Suprapubic skin (tissue), 4 donors: ENCODE measurements at regions not wholly inside any gene's neighbourhood (a gene's known extent, or its start where the extent isn't known, plus 50 kb on each side); places are given as distances from the start of the nearest gene placed in this dataset.

Source experiments
- CTCF ChIP-seq, 2 donors: fragments of 200-600 bp in 1 of 2; fragments of 450-650 bp in 1 of 2; sonication (generic) in 1 of 2; IDR thresholded peaks; one replicate each; pipeline ENCODE4 v1.5.1; 2016 to 2019; ENCODE audit warnings: antibody characterized with exemption in 2 of 2, mild to moderate bottlenecking in 1 of 2, moderate library complexity in 1 of 2
- EP300 ChIP-seq: sonication (generic); formaldehyde crosslinking; IDR thresholded peaks from one replicate; pipeline ENCODE4 v1.6.1; 2017; ENCODE audit warnings: antibody characterized with exemption
- POLR2A ChIP-seq, 2 donors: fragments of 450-650 bp; IDR thresholded peaks; one replicate each; pipeline ENCODE4 v1.6.1; 2017; ENCODE audit warnings: antibody characterized with exemption in 2 of 2, mild to moderate bottlenecking in 2 of 2, moderate library complexity in 2 of 2
- POLR2AphosphoS5 ChIP-seq, 3 donors: sonication (generic); formaldehyde crosslinking; IDR thresholded peaks; one replicate each; pipeline ENCODE4 v1.6.1; 2017; ENCODE audit warnings: antibody characterized with exemption in 3 of 3

GRCh38 chr11:29773656-29774264 lies 243.1 kb downstream of the KCNA4 start:
- TF ChIP-seq CTCF (IDR thresholded peaks at IDR 0.05) = no peak
- no peak for TF ChIP-seq EP300
- TF ChIP-seq POLR2A (IDR thresholded peaks at IDR 0.05) = no peak
- no peak for TF ChIP-seq POLR2AphosphoS5 (IDR thresholded peaks at IDR 0.05)
